Panc1 (cell line): ENCODE measurements at regions not wholly inside any gene's neighbourhood (a gene's known extent, or its start where the extent isn't known, plus 50 kb on each side); places are given as distances from the start of the nearest gene placed in this dataset.

Experiments used
- POLR2AphosphoS5 ChIP-seq: IDR thresholded peaks from 2 replicates; pipeline ENCODE4 v1.6.1; 2012; ENCODE audit warnings: mild to moderate bottlenecking, low read depth, low read length, moderate library complexity
- TF ChIP-seq, protein P1 (sequence below): fragments of 450-650 bp; IDR thresholded peaks from 2 replicates; pipeline ENCODE4 v1.5.1; 2017; ENCODE audit warnings: mild to moderate bottlenecking
- TF ChIP-seq, protein P2 (sequence below), 2 experiments: IDR thresholded peaks; 2 replicates each; pipeline ENCODE4 v1.6.1; 2011 to 2012; ENCODE audit warnings: low read depth in 2 of 2, control low read depth in 1 of 2, low read length in 1 of 2, mild to moderate bottlenecking in 1 of 2, moderate library complexity in 1 of 2; ENCODE audit not compliant: insufficient read depth in 1 of 2

DNA sequence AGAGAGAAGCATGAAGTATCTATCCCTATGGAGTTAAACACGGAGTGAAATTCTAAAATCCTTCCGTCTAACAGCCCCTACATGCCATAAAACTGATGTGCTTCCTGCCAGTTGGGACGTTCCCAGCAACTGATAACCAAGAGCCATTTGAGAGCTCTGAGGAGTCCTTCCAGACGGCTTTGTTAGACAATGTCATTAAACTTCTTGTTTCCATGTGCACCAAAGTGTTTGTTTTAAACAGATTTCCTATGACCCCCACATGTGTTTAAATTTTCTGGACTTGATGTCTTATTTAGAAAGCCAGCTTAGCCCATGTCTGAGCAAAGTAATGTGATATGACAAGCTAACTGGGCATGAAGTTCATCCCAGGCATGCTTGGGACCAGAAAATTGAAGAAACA, 57.2 kb upstream of the LPAR1 start:
- no peak for TF ChIP-seq POLR2AphosphoS5
- TF ChIP-seq, protein P1, sequence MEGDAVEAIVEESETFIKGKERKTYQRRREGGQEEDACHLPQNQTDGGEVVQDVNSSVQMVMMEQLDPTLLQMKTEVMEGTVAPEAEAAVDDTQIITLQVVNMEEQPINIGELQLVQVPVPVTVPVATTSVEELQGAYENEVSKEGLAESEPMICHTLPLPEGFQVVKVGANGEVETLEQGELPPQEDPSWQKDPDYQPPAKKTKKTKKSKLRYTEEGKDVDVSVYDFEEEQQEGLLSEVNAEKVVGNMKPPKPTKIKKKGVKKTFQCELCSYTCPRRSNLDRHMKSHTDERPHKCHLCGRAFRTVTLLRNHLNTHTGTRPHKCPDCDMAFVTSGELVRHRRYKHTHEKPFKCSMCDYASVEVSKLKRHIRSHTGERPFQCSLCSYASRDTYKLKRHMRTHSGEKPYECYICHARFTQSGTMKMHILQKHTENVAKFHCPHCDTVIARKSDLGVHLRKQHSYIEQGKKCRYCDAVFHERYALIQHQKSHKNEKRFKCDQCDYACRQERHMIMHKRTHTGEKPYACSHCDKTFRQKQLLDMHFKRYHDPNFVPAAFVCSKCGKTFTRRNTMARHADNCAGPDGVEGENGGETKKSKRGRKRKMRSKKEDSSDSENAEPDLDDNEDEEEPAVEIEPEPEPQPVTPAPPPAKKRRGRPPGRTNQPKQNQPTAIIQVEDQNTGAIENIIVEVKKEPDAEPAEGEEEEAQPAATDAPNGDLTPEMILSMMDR: no peak
- TF ChIP-seq, protein P2, sequence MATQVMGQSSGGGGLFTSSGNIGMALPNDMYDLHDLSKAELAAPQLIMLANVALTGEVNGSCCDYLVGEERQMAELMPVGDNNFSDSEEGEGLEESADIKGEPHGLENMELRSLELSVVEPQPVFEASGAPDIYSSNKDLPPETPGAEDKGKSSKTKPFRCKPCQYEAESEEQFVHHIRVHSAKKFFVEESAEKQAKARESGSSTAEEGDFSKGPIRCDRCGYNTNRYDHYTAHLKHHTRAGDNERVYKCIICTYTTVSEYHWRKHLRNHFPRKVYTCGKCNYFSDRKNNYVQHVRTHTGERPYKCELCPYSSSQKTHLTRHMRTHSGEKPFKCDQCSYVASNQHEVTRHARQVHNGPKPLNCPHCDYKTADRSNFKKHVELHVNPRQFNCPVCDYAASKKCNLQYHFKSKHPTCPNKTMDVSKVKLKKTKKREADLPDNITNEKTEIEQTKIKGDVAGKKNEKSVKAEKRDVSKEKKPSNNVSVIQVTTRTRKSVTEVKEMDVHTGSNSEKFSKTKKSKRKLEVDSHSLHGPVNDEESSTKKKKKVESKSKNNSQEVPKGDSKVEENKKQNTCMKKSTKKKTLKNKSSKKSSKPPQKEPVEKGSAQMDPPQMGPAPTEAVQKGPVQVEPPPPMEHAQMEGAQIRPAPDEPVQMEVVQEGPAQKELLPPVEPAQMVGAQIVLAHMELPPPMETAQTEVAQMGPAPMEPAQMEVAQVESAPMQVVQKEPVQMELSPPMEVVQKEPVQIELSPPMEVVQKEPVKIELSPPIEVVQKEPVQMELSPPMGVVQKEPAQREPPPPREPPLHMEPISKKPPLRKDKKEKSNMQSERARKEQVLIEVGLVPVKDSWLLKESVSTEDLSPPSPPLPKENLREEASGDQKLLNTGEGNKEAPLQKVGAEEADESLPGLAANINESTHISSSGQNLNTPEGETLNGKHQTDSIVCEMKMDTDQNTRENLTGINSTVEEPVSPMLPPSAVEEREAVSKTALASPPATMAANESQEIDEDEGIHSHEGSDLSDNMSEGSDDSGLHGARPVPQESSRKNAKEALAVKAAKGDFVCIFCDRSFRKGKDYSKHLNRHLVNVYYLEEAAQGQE (IDR thresholded peaks at IDR 0.05; ENCODE audit: insufficient read depth in 1 of 2, low read depth in 2 of 2, low read length in 1 of 2): no peak
